ENCODE measurements at regions not wholly inside any gene's neighbourhood (a gene's known extent, or its start where the extent isn't known, plus 50 kb on each side); places are given as distances from the start of the nearest gene placed in this dataset.

GRCh38 chr20:24331939-24332338 lies 137.5 kb upstream of the SYNDIG1 start:
- TF ChIP-seq CTCF (IDR thresholded peaks at IDR 0.05) (no peak), POLR2A (IDR thresholded peaks at IDR 0.05) (no peak)

All from Peyer's patch (tissue), 4 donors.